Mucosa of gallbladder (tissue), 1 donor: ENCODE measurements at regions not wholly inside any gene's neighbourhood (a gene's known extent, or its start where the extent isn't known, plus 50 kb on each side); places are given as distances from the start of the nearest gene placed in this dataset.
"Not testable (repeated sequence)": the region's sequence is repeated elsewhere in the genome, so short reads cannot be mapped to it uniquely, and the experiment has no call there.

ENCODE experiments used
- DNase-seq: peaks from one replicate; pipeline ENCODE4 v3.0.0-alpha.2; 2020; ENCODE audit warnings: low spot score
- donor health status: DM: no; HTN: no; CAD: no.

DNA sequence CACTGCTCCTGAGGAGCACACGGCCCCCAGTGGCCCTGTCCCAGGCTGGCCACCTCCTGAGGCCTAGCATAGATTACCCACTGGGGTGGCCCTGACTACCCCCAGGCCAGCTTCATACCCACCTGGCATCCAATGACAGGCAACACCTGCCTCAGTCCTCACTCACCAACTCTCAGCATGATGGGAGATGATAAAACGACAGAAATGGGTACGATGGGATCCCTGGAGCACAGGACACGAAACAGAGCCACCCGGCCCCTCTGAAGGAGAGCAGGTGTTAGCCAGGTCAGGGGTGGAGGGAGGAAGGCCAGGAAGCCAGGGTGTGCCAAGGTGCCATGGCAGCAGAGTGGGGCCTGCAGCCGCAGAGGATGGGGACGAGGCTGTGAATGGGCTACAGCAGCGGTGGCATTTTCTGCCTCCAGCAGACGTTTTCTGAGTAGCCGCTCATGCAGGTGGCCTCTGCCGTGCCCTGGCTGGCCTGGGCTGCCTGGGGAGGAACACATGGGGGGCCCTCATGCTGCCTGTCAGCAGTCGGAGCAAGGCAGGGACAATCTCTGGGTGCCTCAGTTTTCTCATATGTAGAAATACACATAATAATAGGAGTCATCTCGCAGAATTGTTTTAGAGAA is 50.2 kb upstream of the FGF3 start:
- no peak for DNase-seq

GRCh38 chr11:69870766-69871165 is 51.5 kb upstream of the FGF3 start:
- no peak for DNase-seq

GRCh38 chr11:69873166-69874077 is 54.2 kb upstream of the FGF3 start:
- DNase-seq: no peak

GRCh38 chr11:69874178-69874983 is 55.2 kb upstream of the FGF3 start:
- no peak for DNase-seq

- no peak for DNase-seq
Observed at GRCh38 chr11:69874984-69875624, 55.9 kb upstream of the FGF3 start.

DNA sequence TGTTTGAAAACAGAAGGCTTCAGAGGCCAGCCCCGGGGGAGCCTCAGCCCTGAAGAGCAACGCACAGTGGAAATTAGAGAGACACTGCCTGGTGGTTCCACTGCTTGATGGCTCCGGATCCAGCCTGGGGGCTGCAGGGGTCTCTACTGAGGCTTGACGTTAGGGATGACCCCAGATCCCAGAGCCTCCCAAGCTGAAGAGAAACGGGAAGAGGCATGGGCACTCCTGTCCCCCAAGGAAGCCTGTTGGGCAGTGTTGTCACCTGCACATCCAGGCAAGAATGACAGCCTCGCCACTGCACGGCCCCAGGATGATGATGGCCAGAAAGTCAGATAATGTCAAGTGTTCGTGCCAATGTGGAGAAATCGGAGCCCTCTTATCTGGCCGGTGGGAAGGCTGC is 56.8 kb upstream of the FGF3 start:
- no peak for DNase-seq

- DNase-seq: no peak
Observed at GRCh38 chr11:69877235-69877634, 58.0 kb upstream of the FGF3 start.

GRCh38 chr11:69877704-69878103 is 58.5 kb upstream of the FGF3 start:
- DNase-seq: not testable (repeated sequence)

- DNase-seq: no peak
Observed at GRCh38 chr11:69878144-69878883, 59.1 kb upstream of the FGF3 start.

GRCh38 chr11:69878927-69879728 is 59.9 kb upstream of the FGF3 start:
- no peak for DNase-seq

- no peak for DNase-seq
Observed at GRCh38 chr11:69879729-69880005, 60.5 kb upstream of the FGF3 start.

DNA sequence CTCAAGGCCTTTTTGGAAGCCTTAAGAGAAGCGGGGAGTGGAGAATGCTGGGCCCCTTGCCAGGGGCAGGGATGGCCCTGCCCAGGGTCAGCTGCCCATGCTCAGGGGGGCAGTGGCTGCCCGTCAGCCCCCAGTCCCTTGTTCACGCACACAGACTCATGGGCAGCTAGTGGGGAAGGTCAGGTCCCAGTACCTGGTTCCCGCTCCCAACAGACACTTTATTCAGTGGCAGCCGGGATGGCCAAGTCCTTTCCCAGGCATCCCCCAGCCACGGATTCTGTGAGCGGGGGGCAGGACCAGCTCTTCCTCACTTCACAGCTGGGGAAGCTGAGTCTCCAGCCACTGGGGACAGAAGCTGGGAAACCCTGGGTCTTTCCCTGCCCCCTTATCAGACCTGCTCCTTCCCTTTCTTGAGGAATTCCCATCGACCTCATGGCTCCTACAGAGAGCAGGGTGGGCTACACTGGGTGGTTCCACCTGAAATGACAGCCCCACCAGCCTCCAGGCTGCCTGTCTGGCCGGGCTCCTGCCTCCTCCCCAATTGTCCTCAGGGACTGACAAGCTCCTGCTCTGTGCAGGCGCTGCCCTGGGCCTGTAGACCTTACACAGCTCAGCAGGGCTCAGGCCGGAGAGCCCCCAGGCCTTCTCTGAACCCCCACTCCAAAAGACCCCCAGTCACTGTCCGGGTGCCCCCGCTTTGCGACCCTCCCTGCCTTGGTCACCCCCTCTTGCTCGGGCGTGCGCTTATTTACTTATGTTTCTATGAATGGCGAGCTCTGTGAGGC is 61.0 kb upstream of the FGF3 start:
- no peak for DNase-seq

DNA sequence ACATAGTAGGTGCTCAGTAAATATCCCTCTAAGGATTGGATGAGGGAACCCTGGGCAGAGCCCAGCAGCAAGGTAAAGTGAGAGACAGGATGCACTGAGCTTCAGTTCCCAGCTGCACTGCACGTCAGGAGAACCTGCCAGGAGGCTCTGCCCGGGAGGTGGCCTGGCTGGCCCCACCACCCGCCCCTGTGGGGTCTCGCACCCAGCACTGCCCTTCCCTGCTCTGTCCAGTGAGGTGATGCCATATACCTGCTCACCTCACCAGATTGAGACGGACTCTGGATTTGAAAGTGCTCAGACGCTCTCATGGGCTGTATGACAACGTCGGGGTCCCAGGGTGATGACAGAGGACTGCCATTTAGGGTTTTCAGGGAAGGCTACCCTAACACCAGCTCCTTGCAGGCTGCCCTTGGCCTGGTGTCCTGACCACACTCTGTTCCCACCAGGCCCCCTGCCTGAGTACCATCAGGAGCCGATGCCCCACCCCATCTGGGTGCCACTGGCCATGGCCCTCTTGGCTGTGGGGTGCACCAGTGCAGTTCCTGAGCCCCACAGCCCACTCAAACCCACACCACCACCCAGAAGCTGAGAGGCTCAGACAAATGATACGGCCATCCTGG is 61.7 kb upstream of the FGF3 start:
- DNase-seq: no peak

DNA sequence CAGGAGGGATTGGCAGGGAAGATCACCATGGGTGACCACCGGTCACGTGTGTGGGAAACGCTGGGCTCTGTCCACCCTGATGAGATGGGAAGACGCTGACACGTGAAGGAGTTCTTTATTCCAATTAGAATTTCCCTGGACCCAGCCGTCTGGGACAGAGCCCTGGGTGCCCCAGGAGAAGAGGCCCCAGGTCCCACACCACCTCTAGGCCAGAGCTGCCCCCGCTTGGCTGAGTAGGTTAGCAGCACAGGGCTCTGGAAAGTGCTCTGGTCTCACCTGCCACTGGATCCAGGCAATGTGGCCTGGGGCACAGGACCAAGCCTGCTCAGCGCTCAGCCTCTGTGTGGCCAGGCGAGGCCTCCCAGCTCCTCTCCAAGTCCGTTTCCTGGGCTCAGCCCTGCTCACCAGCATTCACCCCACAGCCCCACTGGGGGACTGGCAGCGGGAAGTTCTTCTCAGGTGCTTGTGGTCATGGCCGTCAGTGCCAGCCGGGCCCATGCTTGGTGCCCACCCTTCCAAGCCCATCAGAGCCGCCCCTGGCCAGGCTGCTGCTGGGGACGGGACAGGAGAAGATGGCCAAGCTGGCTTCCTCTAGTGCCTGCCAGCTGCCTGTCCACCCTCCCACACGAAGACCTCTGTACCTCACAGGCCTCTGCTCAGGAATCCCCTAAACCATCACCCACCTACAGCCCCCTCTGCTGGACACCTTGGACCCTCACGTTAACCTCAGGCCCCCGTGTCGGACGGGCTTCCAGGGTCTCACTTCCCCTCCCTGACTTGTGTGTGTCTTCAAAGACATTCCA is 62.5 kb upstream of the FGF3 start:
- DNase-seq: no peak

DNA sequence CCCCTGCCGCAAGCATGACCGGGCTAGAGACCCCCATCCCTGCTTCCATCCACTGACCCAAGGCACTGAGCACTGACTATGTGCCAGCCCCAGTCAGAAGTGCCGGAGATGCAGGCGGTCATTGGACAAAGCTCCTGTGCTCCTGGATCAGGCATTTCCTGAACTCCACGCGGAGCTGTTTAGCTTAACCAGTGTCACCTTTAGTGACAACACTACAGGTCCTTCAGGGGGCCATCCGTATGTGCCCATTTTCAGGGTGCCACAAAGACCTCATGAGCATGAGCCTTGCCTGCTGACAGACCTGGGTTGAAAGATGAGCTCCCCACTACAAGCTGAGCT is 63.0 kb upstream of the FGF3 start:
- no peak for DNase-seq

- no peak for DNase-seq
Observed at GRCh38 chr11:69883292-69884255, 64.4 kb upstream of the FGF3 start.

- DNase-seq: no peak
Observed at GRCh38 chr11:69884286-69884685, 65.1 kb upstream of the FGF3 start.

DNA sequence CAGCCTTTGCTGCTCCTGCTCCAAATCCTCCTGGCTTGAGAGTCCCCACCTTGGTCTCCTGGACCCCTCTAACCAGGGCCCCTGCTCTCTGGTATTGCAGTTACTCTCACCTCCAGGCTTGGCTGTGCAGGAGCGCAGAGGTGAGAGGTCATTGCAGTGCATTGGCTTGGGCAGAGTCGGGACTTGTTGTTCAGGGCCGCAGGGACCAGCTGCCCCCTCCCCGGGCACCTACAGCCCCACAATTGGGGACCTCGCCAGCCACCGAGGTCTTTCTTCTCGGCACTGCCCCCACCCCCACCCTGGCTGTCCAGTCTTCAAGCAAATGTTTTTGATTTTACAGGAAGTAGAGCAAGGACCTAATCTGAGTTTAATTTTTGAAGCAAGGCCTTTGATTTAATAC is 65.5 kb upstream of the FGF3 start:
- DNase-seq: no peak
